Spleen (tissue), 7 donors: ENCODE measurements at regions not wholly inside any gene's neighbourhood (a gene's known extent, or its start where the extent isn't known, plus 50 kb on each side); places are given as distances from the start of the nearest gene placed in this dataset.

Experiments used
- POLR2A ChIP-seq, 3 donors: fragments of 450-650 bp; IDR thresholded peaks; one replicate each; pipeline ENCODE4 v1.5.1; 2017; ENCODE audit warnings: antibody characterized with exemption in 3 of 3, mild to moderate bottlenecking in 1 of 3
- POLR2AphosphoS5 ChIP-seq, 3 donors: sonication (generic); formaldehyde crosslinking; IDR thresholded peaks; one replicate each; pipeline ENCODE4 v1.5.1; 2017; ENCODE audit warnings: antibody characterized with exemption in 3 of 3
- TF ChIP-seq, protein P1 (sequence below), 11 experiments: fragments of 200-600 bp in 7 of 11; fragments of 450-650 bp in 4 of 11; sonication (generic) in 4 of 11; IDR thresholded peaks in 8 of 11; conservative IDR thresholded peaks in 3 of 11; 1 replicate in 7 of 11; 2 replicates in 4 of 11; pipeline versions ENCODE4 v1.4.0 to v1.8.0; 2016 to 2021; ENCODE audit warnings: antibody characterized with exemption in 11 of 11, inconsistent platforms in 4 of 11, mild to moderate bottlenecking in 1 of 11
- donor health status: DM: no; HTN: no; CAD: no; lungs with moderate emphysema.
- donor health status: DM: no; HTN: no; CAD: no.
- donor health status: DM: no; HTN: no; CAD: no.

DNA sequence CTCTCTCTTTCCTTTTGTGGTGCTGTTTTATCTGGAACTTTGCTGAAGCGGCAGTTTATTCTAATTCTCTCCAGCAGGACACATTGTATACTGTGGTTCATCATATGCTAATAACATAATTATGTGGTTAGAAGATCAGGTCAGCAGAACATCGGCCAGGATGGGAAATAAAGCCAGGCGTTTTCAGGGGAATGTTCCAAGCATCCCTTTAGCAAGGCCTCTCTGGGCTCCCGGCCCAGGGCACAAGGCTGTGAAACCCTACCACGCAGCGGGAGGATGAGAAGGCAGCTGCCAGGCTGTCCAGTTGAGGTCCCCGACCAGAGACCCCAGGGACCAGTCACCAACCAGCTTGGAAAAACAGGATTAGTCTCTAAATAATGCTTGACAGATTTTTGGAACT, 112.2 kb upstream of the GALNT17 start:
- TF ChIP-seq, protein P1, sequence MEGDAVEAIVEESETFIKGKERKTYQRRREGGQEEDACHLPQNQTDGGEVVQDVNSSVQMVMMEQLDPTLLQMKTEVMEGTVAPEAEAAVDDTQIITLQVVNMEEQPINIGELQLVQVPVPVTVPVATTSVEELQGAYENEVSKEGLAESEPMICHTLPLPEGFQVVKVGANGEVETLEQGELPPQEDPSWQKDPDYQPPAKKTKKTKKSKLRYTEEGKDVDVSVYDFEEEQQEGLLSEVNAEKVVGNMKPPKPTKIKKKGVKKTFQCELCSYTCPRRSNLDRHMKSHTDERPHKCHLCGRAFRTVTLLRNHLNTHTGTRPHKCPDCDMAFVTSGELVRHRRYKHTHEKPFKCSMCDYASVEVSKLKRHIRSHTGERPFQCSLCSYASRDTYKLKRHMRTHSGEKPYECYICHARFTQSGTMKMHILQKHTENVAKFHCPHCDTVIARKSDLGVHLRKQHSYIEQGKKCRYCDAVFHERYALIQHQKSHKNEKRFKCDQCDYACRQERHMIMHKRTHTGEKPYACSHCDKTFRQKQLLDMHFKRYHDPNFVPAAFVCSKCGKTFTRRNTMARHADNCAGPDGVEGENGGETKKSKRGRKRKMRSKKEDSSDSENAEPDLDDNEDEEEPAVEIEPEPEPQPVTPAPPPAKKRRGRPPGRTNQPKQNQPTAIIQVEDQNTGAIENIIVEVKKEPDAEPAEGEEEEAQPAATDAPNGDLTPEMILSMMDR (IDR thresholded peaks at IDR 0.05 in 8 of 11, conservative IDR thresholded peaks at IDR 0.05 in 3 of 11), result no peak
- TF ChIP-seq POLR2AphosphoS5 (IDR thresholded peaks at IDR 0.05) (no peak), POLR2A (IDR thresholded peaks at IDR 0.05) (no peak)
